SH-SY5Y (cell line): ENCODE measurements at regions not wholly inside any gene's neighbourhood (a gene's known extent, or its start where the extent isn't known, plus 50 kb on each side); places are given as distances from the start of the nearest gene placed in this dataset.

Source experiments
- GATA2 ChIP-seq: IDR thresholded peaks from 2 replicates; pipeline ENCODE4 v1.6.1; 2011; ENCODE audit warnings: mild to moderate bottlenecking, low read depth, low read length
- GATA3 ChIP-seq: IDR thresholded peaks from 2 replicates; pipeline ENCODE4 v1.6.1; 2011; ENCODE audit warnings: low read depth, mild to moderate bottlenecking, low read length, moderate library complexity

DNA sequence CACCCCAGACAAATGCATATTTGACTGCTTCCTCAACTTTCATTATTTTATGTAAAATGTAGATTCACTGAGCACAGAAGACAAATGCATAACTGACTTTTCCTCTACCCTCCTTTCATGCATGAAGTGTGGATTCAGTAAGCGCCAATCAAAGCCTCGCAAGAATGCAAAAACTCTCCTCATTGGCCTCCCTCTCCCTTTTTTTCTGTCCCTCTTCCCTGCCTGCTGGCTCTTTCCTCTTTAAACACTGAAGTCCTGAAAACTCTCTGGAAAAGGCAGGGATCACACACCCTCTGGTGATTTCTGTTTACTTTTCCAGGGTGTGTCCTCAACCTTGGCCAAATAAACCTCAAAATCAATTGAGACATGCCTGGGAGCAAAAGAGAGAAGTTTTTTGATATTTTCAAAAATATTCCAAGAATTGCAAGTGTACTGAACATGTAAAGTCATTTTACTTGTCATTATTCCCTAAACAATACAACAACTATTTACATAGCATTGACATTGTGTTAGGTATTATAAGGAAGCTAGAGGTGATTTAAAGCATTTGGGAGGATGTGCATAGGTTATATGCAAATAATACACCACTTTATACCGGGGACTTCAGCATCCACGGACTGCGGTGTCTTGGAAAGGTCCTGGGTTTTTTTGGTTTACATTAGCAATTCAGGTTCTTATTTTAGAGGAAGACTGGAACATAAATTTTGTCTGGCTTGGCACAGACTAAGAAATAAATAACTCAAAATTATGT, 71.4 kb downstream of the SEC61G start:
- TF ChIP-seq GATA2 (no peak), GATA3 (no peak)
